ENCODE measurements at regions not wholly inside any gene's neighbourhood (a gene's known extent, or its start where the extent isn't known, plus 50 kb on each side); places are given as distances from the start of the nearest gene placed in this dataset.

DNA sequence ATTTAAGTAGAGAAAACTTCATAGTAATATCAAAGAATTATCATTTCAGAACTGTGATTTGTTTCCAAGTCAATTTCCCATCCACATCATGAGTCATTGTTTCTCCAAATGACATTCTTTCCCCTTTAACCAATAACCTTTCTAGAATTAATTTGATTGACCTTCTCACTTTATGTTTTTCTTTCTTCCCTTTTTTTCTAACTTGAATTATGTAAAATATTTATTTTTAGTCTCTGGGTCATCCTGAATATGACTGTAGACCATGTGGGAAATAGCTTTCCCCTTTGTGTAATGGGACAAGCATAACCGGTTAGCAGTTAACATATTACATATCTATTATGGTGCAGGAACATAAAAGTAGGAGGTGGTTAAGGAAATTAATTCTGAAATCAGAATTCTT is 291.1 kb downstream of the GJA1 start:
- TF ChIP-seq POLR2A (IDR thresholded peaks at IDR 0.05) (no peak), CTCF (IDR thresholded peaks at IDR 0.05) (no peak)

All from vagina (tissue), 2 donors.